Activated CD8-positive, alpha-beta memory T cell treated with anti-CD3 and anti-CD28 coated beads for 48 hours (primary cell): ENCODE measurements at regions not wholly inside any gene's neighbourhood (a gene's known extent, or its start where the extent isn't known, plus 50 kb on each side); places are given as distances from the start of the nearest gene placed in this dataset.

Experiments used
- DNase-seq, 3 experiments: peaks; one replicate each; pipeline ENCODE4 v3.0.0-alpha.2; 2020; ENCODE audit warnings: low read depth in 2 of 3, low spot score in 2 of 3

DNA sequence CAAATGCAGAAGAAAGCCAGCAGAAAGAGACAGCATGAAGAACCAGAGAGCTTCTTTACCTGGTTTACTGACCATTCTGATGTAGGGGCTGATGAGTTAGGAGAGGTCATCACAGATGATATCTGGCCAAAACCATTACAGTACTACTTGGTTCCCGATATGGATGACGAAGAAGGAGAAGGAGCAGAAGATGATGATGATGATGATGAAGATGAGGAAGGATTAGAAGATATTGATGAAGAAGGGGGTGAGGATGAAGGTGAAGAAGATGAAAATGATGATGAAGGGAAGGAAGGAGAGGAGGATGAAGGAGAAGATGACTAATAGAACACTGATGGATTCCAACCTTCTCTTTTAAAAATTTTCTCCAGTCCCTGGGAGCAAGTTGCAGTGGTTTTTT lies 178.2 kb upstream of the CRY1 start:
- DNase-seq = no peak

DNA sequence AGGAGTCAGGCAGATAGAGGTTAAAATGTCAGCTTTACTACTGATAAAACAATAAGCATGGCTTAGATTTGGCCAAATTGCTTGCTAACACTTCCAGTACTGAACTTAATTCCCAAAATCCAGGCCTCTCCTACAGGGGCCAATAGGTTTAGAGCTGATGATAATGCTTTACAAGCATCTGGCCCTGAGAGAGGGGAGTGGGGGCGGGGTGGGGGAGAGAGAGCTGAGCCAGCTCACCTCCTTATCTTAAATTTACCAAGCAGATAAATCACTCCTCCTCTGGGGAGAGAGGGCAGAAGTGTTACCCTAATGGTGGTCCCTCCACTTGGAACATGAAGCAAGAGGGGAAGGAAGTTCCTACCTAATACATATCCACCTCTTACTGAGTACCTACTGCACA lies 182.2 kb upstream of the CRY1 start:
- DNase-seq = no peak

DNA sequence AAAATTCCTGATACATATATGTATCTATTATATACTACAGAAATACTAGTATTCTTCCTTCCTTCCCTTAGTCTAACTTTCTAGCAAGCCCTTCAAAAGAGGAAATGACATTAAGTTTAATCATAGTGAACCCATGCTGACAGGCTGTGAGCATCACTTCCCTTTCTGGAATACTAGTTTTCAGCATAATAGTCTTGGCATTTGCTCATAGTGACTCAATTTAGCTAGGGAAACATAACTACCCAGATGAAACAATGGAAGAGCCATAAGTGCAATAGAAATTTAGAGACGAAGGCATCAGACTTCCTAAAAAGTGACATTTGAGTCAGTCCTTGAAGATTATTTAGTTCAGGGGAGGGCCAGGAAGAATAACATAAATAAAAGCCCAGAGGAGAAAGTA lies 184.5 kb upstream of the CRY1 start:
- no peak for DNase-seq

DNA sequence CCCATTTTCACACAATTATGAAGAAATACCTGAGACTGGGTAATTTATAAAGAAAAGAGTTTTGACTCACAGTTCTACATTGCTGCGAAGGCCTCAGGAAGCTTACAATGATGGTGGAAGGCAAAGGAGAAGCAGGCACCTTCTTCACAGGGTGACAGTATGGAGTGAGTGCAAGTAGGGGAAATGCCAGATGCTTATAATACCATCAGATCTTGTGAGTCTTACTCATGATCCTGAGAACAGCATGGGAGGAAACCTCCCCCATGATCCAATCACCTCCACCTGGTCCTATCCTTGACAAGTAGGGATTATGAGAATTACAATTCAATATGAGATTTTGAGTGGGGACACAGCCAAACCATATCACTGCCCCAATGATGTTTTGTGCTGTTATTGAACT lies 189.3 kb upstream of the CRY1 start:
- DNase-seq = no peak

DNA sequence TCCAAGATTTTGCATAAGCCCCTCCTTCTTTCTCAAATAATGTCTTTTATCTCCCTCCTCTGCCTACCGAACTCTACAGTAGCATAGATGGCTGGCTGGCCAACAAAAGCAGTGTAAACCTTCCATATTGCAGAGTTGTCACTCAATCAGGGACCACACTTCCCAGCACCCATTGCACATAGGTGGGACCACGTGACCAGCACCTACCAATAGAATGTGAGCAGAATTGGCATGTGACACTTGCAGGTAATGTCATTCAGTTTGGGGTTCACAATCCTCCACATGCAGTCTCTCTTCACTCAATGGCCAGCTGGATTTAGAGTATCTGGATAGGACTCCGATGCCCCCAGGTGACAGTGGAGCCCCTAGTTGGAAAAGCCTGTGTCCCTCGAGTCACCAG lies 190.3 kb upstream of the CRY1 start:
- no peak for DNase-seq

DNA sequence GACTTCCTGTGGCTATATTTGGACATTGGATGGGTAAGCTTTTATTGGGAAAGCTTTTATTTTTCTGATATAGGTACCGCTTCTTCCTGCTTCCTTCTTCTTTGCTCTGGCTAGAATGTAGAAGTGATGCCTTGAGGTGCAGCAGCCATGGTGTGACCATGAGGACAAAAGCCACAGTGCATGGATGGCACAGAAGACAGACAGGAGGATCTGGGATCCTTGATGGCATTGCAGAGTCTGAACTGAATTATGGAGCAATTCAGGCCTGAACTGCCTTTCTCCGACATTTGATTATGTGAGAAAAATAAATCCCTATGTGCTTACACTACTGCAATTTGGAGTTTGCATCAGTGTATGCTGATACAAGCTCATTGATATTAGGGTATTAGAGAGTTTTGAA lies 191.3 kb upstream of the CRY1 start:
- DNase-seq = no peak

DNA sequence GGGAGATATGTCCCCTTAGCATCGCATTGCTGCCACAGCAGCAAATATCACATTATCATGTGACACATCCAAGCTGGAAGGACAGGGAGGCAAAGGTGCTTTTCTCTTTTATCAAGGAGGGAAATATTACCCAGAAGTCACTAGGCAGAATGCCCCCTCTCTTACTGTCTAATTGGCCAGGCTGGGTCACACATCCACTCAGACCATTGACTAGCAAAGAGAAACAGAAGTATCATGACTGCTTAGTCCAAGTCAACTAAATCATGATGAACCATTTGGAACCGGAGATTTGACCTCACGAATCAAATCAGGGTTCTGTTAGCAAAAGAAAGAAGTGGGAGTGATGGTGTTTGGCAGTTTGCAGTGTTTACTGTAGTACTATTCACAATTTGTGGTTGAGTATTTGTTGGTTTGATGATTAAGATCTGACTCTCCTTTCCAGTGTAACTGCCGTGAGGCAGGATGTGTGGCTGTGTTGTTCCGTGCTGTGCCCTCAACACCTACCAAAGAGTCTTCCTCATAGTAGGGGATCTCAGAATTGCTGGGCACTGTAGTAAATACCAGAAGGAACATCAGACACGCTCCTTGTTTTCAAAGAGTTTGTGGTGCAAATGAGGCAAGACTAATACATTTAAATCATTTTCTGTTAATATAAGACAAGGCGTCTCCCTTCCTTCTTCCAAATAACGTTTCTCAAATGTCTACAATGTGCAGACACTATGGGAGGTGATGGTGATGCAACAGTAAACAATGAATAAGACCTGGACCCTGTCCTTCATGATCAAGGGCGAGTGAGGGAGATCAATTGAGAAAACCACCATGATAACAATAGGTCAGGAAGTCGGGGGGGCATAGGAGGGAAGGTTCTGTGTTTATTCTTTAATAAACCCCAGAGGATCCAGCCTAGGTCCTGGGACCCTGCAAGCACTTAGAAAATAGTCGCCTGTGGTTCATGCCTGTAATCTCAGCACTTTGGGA lies 194.4 kb upstream of the CRY1 start:
- no peak for DNase-seq

DNA sequence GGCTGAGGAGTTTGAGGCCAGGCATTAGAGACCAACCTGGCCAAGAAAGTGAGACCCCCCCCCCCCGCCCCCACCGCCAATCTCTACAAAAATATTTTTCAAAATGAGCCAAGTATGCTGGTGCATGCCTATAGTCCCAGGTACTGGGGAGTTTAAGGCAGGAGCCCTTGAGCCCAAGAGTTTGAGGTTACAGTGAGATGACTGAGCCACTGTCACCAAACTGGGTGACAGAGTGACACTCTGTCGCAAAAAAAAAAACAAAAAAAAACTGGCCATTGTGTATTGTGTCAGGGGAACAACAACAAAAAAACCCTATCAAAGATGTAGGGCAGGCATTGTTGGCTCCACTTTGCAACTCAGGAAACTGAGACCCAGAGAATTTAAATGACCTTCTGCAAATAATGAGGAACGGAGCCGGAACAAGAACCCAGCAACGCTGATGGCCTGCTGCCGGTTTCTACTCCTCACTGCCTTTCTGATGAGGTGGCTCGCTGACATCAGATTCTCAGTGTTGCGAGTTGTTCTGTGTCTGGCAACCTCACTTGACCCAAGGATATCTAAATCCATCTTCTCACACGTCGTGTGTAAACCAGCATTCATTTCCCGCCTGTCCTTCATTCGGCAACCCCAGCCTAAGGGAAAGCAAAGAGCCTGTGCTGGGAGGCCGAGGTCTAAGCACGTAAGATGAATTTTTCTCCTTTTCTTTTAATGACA lies 195.2 kb upstream of the CRY1 start:
- no peak for DNase-seq

DNA sequence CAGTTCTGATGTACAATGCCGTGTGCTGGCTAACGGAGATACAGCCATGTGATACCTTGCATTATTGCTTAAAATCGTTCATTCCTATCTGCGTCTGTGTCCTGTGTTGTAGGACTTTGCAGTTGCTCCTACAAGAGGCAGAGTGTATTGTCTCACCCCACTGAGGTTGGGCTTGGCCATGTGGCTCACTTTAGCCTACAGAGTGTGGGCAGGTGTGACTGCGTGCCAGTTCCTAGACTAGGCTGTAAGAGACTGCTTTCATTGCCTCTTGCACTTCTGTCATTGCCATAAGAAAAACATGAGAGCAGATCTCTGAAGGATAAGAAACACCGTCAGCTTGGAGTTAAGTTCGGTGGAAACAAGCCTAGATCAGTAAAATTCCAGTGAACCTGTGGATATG lies 197.7 kb upstream of the CRY1 start:
- no peak for DNase-seq

DNA sequence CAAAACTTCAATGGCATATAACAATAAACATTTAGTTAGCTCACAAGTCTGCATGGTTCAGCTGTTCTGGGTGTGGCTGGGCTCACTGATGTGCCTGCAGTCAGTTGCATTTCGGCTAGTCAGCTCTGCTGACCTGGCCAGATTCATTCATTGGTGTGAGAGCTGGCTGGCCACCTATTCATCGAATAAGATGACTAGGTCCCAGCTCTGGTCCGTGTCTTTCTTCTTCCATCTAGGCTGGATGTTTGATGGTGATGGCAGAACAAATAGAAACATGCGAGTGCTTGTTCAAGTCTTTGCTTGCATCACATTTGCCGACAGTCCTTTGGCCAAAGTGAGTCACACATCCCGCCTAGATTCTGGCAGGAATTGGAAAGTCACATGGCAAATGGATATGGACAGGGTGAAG lies 203.3 kb upstream of the CRY1 start:
- no peak for DNase-seq

DNA sequence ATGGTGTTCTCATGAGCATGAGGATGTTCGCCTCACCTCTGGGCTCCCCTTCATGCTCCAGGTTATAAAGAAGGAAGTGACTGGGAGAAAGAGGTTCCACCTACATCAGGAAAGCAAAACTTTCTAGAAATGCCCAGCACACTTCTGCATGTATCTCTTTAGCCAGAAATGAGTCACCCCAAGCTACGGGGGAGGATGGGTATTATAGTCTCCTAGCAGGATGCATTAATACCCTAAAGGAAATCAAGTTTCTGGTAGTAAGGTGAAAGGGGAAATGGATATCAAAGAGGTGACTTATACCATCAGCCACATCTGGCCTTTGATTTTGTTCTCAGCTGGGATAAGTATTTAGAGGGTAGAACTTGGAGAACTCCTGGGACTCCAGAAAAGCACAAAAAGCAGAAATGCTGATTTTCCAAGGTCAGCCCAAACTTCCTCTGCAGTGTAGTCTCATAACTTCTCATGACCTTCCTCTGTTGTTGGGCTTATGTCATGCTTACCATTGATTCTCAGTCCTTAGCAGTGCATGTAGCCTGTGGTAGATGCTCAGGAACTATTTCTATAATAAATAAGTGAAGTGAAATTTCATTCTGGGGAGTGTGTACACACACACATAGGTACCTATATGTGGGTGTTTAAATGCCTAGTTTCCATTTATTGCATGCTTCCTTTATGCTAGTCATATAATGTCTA lies 209.4 kb upstream of the CRY1 start:
- DNase-seq = no peak

DNA sequence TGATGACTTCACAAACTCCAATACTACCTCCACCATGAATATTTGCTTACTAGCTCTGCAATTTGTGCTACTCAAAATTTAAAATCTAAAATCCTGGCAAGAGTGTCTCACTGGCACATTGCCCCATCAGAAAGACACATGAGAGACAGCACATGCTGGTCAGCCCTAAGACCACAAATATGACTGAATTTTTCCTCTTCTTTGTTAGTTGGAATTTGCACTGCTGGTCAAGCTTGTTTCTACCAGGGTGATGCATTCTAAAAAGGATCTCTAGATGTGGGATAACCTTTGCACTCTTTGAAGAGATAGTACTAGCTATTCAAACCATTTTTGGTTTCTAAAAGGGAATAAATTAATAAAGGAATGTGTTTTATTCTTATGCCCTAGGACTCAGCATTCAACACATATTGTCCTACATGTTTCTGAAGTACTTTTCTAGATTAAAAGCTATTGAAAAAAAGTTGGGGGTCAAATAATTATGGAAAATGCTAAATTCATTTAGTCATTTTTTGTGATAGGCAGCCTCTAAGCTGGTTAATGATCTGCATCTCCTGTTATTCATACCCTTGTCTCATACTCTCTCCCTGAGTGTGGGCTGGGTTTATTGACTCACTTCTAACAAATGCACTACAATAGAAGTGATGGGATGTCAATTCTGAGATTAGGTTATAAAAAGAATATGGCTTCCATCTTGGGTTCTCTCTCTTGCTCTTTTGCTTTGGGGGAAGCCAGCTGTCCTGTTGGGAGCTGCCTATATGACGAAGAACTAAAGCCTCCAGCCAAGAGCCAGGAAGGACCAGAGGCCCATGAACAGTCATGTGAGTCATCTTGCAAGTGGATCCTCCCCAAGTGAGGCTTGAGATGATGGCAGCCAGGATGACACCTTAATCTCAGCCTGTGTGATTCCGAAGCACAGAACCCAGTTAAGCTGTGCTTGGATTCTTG lies 211.5 kb upstream of the CRY1 start:
- DNase-seq = no peak

DNA sequence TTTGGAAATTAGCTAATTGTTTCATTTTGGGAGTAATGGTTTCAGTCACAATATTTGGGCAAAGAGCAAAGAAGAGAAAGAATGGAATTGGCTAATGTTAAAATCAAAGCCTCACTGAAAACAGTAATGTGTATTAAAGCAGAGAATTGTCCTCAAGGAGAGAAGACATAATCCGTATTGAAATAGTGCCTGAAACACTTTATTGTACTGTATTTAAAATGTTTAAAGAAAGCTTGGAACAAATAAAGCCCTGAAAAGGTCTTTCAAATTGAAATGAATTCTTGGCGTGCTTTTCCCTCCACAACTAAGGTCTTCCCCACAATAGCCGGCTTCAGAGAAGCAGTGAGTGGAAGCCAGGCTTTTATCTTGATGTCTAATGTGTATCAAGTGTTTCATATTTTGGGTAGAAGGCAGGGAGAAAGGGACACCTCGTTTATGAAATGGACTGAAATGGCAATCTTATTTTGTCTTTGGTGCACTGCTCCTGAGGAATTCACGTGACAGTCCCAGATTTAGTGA lies 212.9 kb upstream of the CRY1 start:
- no peak for DNase-seq

DNA sequence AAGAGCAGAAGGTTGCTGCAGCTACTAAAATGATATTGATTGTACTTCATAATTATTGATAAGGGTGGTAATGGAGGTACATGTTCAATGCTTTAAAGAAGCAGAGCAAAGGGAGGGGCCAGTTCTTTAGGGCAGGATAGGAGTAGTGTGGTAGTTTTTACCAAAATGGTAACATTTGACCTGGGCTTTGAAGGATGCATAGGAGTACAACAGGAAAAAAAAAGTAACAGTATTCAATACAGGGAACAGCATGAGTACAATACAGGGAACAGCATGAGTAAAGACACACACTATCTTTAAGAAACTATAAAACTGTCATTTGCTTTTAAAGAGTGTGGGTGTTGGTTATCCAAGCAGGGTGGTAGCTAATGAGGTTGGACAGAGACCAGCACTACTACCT lies 215.0 kb upstream of the CRY1 start:
- no peak for DNase-seq

DNA sequence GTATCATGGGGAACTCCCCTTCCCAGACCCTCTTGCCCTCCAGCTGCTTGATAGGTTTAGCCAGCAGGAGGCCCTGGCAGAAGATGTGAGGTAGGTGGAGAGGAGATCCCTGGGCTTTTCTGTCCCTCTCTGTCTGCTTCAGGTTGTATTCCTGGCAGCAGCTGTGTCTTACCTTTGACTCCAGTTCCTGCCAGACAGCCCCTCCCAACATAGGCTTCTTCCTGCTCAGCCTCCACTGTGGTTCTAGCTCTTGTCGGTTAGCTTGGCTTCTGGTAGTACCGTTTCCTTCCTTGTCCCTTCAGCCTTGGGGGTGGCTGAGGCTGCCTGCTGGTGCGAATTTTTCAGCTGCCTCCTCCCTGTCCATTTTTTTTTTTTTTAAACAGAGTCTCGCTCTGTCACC lies 215.7 kb upstream of the CRY1 start:
- no peak for DNase-seq

DNA sequence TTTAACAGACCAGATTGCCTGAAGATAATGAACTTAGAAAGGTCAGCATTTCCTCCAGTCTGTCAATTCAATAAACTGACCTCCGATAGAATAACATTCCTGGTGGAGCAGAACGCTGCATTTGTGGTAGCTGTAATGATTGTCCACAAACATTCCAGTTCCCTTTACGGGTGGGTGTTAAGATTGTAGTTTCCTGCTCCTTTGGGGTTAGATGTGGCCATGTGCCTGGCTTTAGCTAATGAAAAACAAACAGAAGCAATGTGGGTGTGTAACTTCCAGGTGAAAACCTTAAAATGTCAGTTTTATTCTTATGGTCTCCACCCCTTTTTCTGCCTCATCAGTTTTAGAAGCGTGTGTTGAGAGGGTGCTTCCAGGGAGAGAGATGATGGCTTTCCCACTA lies 217.3 kb upstream of the CRY1 start:
- no peak for DNase-seq

DNA sequence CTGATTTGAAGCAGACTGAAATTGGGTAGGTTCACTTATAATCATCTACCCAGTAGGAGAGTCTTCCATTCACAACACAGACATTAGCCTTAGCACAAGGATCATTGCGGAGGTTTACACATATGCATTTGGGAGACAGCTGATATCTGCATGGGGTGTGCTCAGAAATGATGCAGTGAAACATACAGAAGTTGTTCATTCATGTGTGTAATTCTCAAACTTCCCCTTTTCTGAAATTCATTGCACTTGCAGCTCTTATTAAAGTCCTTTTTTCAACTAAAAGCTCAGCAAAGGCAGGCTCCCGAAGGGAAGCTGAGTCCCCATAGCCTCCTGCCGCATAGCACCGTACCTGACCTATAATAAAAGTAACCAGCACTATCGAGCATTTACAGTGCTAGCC lies 218.3 kb upstream of the CRY1 start:
- no peak for DNase-seq

DNA sequence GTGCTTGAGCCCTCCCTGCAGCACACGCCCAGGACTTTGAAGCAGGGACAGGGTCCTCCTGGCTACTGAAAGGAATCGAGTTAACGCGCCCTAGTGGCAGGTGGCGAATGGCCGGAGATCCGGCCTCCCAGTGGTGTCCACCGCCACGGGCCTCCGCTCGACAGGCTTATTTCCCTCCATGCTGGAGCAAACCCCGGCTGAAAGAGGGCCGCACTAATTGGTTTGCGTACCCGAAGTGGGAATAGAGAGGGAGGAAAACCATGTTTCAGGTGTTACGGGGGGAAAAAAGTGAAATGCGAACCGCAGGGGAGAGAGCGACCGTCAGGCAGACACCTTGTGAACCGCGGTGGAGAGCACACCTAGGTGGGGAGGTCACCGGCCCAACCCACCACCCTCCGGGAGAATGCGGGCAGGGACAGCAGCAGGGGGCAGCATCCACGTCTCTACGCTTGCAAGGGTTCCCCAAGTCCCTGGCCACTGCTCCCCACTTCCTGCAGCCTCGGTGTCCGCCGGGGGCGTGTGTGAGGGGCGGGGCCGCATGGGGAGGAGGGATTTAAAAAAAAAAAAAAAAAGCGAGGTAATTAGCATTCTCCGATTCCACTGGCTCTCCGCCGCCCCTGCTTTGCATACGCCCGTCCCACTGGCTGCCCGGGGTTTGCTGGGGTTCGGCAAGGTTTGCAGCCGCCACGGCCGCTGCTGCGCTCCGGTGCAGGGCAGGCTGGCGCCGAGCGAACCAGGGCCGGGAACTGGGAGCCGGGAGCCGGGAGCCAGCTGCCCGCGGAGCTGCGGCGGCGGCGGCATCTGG lies 224.6 kb upstream of the CRY1 start:
- peak in 2 of 3 experiments; percentile 46 to 66 for DNase-seq

DNA sequence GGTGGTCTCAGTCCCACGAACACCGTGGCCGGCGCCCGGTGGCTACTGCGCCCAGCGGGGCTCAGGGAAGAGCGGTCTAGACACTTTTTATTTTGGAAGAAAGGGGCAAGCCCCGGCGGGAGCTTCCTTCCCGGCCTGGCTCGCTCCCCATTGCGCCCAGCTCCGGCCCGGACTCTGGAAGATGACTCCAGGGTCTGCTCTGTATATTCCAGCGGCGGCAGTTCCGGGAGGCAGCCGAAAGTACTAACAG lies 225.1 kb upstream of the CRY1 start:
- DNase-seq = no peak
